HEK293 (cell line): ENCODE measurements at regions not wholly inside any gene's neighbourhood (a gene's known extent, or its start where the extent isn't known, plus 50 kb on each side); places are given as distances from the start of the nearest gene placed in this dataset.

Source experiments
- CTCF ChIA-PET: fragments of 350-600 bp; formaldehyde crosslinking; extraction: SDS; loops from one replicate; lab custom pipeline; 2021; ENCODE audit warnings: antibody characterized with exemption; lab: Yijun Ruan, JAX
- POLR2A ChIA-PET: fragments of 300-600 bp; formaldehyde crosslinking; extraction: SDS; loops from one replicate; lab custom pipeline; 2020; ENCODE audit warnings: antibody characterized with exemption, inconsistent platforms; lab: Yijun Ruan, JAX
- H3K27ac ChIP-seq: fragments of 200-500 bp; sonication (Bioruptor generic); 2 replicates; pipeline ENCODE4 v1.5.1; 2014; ENCODE audit warnings: low read depth, low read length, control low read depth, inconsistent platforms; ENCODE audit errors: extremely low read depth
- H3K36me3 ChIP-seq, 2 experiments: fragments of 200-500 bp in 1 of 2; sonication (Bioruptor generic) in 1 of 2; 1 replicate in 1 of 2; 2 replicates in 1 of 2; pipeline ENCODE4 v1.5.1; 2014 to 2017; ENCODE audit warnings: inconsistent platforms in 2 of 2, low read length in 2 of 2; ENCODE audit not compliant: control insufficient read depth in 2 of 2, insufficient read depth in 1 of 2
- H3K4me1 ChIP-seq: fragments of 200-500 bp; sonication (Bioruptor generic); 2 replicates; pipeline ENCODE4 v1.5.1; 2014; ENCODE audit warnings: mild to moderate bottlenecking, low read length, inconsistent platforms; ENCODE audit not compliant: control insufficient read depth, insufficient read depth
- H3K4me3 ChIP-seq: 2 replicates; pipeline ENCODE4 v1.5.1; 2011; ENCODE audit warnings: low read depth, mild to moderate bottlenecking, control low read depth, low read length, moderate library complexity
- H3K9me3 ChIP-seq: fragments of 200-500 bp; sonication (Bioruptor generic); 2 replicates; pipeline ENCODE4 v1.5.1; 2014; ENCODE audit warnings: low read depth, low read length, inconsistent platforms; ENCODE audit not compliant: control insufficient read depth, insufficient read depth
- HOXC10 ChIP-seq: sonication (generic); formaldehyde crosslinking; IDR thresholded peaks from 2 replicates; pipeline ENCODE4 v1.8.1; 2023; ENCODE audit warnings: mild to moderate bottlenecking, missing genetic modification reagents
- HOXD13 ChIP-seq: sonication (generic); formaldehyde crosslinking; IDR thresholded peaks from 2 replicates; pipeline ENCODE4 v1.8.0; 2022; ENCODE audit warnings: missing genetic modification reagents, borderline replicate concordance
- INSM2 ChIP-seq: fragments of 450-650 bp; formaldehyde crosslinking; IDR thresholded peaks from 2 replicates; pipeline ENCODE4 v1.5.1; 2016; ENCODE audit warnings: missing biosample characterization, missing genetic modification characterization
- KLF9 ChIP-seq: fragments of 450-650 bp; formaldehyde crosslinking; IDR thresholded peaks from 2 replicates; pipeline ENCODE4 v1.5.1; 2016; ENCODE audit warnings: missing biosample characterization, missing genetic modification characterization, low read depth
- OVOL3 ChIP-seq: fragments of 450-650 bp; formaldehyde crosslinking; IDR thresholded peaks from 2 replicates; pipeline ENCODE4 v1.5.1; 2016; ENCODE audit warnings: missing biosample characterization, missing genetic modification characterization
- PRDM1 ChIP-seq: fragments of 450-650 bp; formaldehyde crosslinking; IDR thresholded peaks from 2 replicates; pipeline ENCODE4; 2016; ENCODE audit warnings: missing biosample characterization, missing genetic modification characterization
- ZBTB21 ChIP-seq: fragments of 450-650 bp; formaldehyde crosslinking; IDR thresholded peaks from 2 replicates; pipeline ENCODE4 v1.5.1; 2017; ENCODE audit warnings: missing biosample characterization, missing genetic modification characterization
- ZFHX2 ChIP-seq: fragments of 450-650 bp; formaldehyde crosslinking; conservative IDR thresholded peaks from 2 replicates; pipeline ENCODE4 v1.5.1; 2016; ENCODE audit warnings: missing biosample characterization, missing genetic modification characterization
- ZNF10 ChIP-seq: fragments of 450-650 bp; formaldehyde crosslinking; IDR thresholded peaks from 2 replicates; pipeline ENCODE4 v1.5.1; 2017; ENCODE audit warnings: missing biosample characterization, missing genetic modification characterization
- ZNF138 ChIP-seq: fragments of 450-650 bp; formaldehyde crosslinking; IDR thresholded peaks from 2 replicates; pipeline ENCODE4 v1.5.1; 2016; ENCODE audit warnings: missing biosample characterization, missing genetic modification characterization, borderline replicate concordance
- ZNF146 ChIP-seq: fragments of 450-650 bp; formaldehyde crosslinking; IDR thresholded peaks from 2 replicates; pipeline ENCODE4 v1.5.1; 2016; ENCODE audit warnings: missing biosample characterization, missing genetic modification characterization
- ZNF184 ChIP-seq: fragments of 450-650 bp; IDR thresholded peaks from 2 replicates; pipeline ENCODE4 v1.5.1; 2018; ENCODE audit warnings: missing biosample characterization, mild to moderate bottlenecking, missing genetic modification characterization
- ZNF335 ChIP-seq: fragments of 450-650 bp; formaldehyde crosslinking; conservative IDR thresholded peaks from 2 replicates; pipeline ENCODE4 v1.5.1; 2016; ENCODE audit warnings: missing biosample characterization, missing genetic modification characterization
- ZNF423 ChIP-seq: fragments of 450-650 bp; formaldehyde crosslinking; IDR thresholded peaks from 2 replicates; pipeline ENCODE4 v1.5.1; 2016; ENCODE audit warnings: missing biosample characterization, missing genetic modification characterization
- ZNF433 ChIP-seq: fragments of 450-650 bp; formaldehyde crosslinking; IDR thresholded peaks from 2 replicates; pipeline ENCODE4 v1.5.1; 2016; ENCODE audit warnings: missing biosample characterization, missing genetic modification characterization, low read depth
- ZNF510 ChIP-seq: fragments of 450-650 bp; formaldehyde crosslinking; IDR thresholded peaks from 2 replicates; pipeline ENCODE4 v1.5.1; 2018; ENCODE audit warnings: mild to moderate bottlenecking, missing genetic modification characterization, missing biosample characterization; ENCODE audit not compliant: insufficient replicate concordance
- ZNF645 ChIP-seq: fragments of 450-650 bp; formaldehyde crosslinking; IDR thresholded peaks from 2 replicates; pipeline ENCODE4; 2016; ENCODE audit warnings: missing biosample characterization, missing genetic modification characterization
- ZNF658 ChIP-seq: fragments of 450-650 bp; formaldehyde crosslinking; IDR thresholded peaks from 2 replicates; pipeline ENCODE4; 2016; ENCODE audit warnings: missing biosample characterization, missing genetic modification characterization
- ZNF664 ChIP-seq: fragments of 450-650 bp; formaldehyde crosslinking; IDR thresholded peaks from 2 replicates; pipeline ENCODE4 v1.5.1; 2016; ENCODE audit warnings: missing biosample characterization, missing genetic modification characterization
- ZNF837 ChIP-seq: fragments of 450-650 bp; formaldehyde crosslinking; IDR thresholded peaks from 2 replicates; pipeline ENCODE4 v1.5.1; 2016; ENCODE audit warnings: missing biosample characterization, missing genetic modification characterization
- TF ChIP-seq, protein P1 (sequence below): fragments of 450-650 bp; formaldehyde crosslinking; IDR thresholded peaks from 2 replicates; pipeline ENCODE4 v1.5.1; 2016; ENCODE audit warnings: missing biosample characterization, missing genetic modification characterization
- TF ChIP-seq, protein P2 (sequence below): fragments of 450-650 bp; formaldehyde crosslinking; IDR thresholded peaks from 2 replicates; pipeline ENCODE4 v1.5.1; 2016; ENCODE audit warnings: missing biosample characterization, missing genetic modification characterization

DNA sequence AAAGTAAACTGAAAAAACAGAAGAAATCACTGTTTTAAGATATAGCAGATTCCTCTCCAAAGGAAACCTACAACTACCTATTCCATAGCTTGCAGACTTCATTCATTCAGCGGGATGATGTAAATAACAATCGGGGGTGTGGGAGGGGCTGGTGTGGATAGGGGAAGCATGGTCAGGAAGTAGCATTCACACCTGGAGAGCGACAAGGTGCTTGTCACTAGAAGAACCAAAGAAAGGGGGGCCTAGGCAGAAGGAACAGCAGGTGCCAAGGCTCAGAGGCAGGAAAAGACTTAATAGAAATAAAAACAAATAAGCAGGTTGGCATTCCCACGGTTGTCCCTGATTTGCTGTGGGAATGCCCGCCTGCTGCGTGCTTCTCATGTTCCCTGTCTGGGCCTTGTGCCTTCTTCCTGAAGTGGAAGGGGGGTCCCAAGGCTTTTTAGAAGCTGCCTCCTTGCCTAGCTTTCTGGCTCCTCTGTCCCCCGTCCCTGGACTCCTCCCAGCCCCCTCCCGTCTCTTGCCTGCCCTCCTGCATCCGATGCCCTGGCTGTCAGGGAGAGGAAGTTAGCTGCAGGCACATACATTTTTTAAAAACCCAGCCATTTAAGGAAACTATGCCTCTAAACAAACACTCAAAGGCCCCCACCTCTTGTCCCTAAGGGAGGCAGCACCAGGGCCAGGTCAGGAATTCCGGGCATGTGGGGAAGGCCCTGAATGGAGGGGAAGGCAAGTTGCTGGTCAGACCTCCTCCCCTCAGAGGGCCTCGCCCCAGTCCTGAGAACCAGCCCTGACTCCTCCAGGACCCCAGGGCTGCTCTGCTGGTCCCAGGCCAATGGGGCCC is 54.7 kb upstream of the PRDM11 start:
- no peak for TF ChIP-seq ZNF664 (tag by site-specific recombination)
- no peak for TF ChIP-seq HOXC10 (CRISPR knock-in tag)
- no peak for TF ChIP-seq OVOL3 (tag by site-specific recombination)
- no peak for TF ChIP-seq ZNF423 (tag by site-specific recombination)
- TF ChIP-seq ZNF184 (tag by site-specific recombination), result no peak
- TF ChIP-seq ZNF510 (tag by site-specific recombination), result no peak
- TF ChIP-seq ZNF10 (tag by site-specific recombination), result no peak
- TF ChIP-seq KLF9 (tag by site-specific recombination), result no peak
- TF ChIP-seq ZNF658 (tag by site-specific recombination), result no peak
- TF ChIP-seq, protein P1, sequence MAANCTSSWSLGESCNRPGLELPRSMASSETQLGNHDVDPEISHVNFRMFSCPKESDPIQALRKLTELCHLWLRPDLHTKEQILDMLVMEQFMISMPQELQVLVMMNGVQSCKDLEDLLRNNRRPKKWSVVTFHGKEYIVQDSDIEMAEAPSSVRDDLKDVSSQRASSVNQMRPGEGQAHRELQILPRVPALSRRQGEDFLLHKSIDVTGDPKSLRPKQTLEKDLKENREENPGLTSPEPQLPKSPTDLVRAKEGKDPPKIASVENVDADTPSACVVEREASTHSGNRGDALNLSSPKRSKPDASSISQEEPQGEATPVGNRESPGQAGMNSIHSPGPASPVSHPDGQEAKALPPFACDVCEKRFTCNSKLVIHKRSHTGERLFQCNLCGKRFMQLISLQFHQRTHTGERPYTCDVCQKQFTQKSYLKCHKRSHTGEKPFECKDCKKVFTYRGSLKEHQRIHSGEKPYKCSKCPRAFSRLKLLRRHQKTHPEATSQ (tag by site-specific recombination), result no peak
- TF ChIP-seq ZFHX2, result no peak
- no peak for TF ChIP-seq HOXD13 (CRISPR knock-in tag)
- no peak for TF ChIP-seq ZNF433 (tag by site-specific recombination)
- no peak for TF ChIP-seq ZNF138 (tag by site-specific recombination)
- TF ChIP-seq, protein P2, sequence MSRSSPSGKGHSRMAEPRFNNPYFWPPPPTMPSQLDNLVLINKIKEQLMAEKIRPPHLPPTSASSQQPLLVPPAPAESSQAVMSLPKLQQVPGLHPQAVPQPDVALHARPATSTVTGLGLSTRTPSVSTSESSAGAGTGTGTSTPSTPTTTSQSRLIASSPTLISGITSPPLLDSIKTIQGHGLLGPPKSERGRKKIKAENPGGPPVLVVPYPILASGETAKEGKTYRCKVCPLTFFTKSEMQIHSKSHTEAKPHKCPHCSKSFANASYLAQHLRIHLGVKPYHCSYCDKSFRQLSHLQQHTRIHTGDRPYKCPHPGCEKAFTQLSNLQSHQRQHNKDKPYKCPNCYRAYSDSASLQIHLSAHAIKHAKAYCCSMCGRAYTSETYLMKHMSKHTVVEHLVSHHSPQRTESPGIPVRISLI (tag by site-specific recombination), result no peak
- TF ChIP-seq ZNF837, result no peak
- TF ChIP-seq ZNF645, result no peak
- no peak for TF ChIP-seq INSM2 (tag by site-specific recombination)
- no peak for TF ChIP-seq PRDM1
- TF ChIP-seq ZNF146 (tag by site-specific recombination), result no peak
- no peak overlapping the region for H3K27ac ChIP-seq
- no peaks in the 10 kb centered on the region for H3K4me1 ChIP-seq
- CTCF ChIA-PET, result interaction anchor here (0.7 to 1.5 kb wide), 4 partner anchors 12 to 157 kb away, joined by 3 read pairs; no protein-coding TSS in a partner anchor
- H3K36me3 ChIP-seq, result no peaks in the 10 kb centered on the region
- no peak overlapping the region for H3K4me3 ChIP-seq
- no peaks in the 10 kb centered on the region for H3K9me3 ChIP-seq
- POLR2A ChIA-PET, result no interaction called here

- POLR2A ChIA-PET, result no interaction called here
- TF ChIP-seq ZBTB21 (tag by site-specific recombination) (no peak), ZNF335 (tag by site-specific recombination) (peak; percentile 46)
- no peak overlapping the region for H3K27ac ChIP-seq
- no peak overlapping the region for H3K4me3 ChIP-seq
- H3K4me1 ChIP-seq, result no peaks in the 10 kb centered on the region
- CTCF ChIA-PET, result interaction anchor here (1.0 to 2.0 kb wide), 2 partner anchors 11 to 18 kb away, joined by 3 to 7 read pairs; no protein-coding TSS in a partner anchor
- no peaks in the 10 kb centered on the region for H3K36me3 ChIP-seq
- no peaks in the 10 kb centered on the region for H3K9me3 ChIP-seq
These were observed 54.0 kb upstream of the PRDM11 start for GRCh38 chr11:45092404-45092785.
